ENCODE measurements at regions not wholly inside any gene's neighbourhood (a gene's known extent, or its start where the extent isn't known, plus 50 kb on each side); places are given as distances from the start of the nearest gene placed in this dataset.

DNA sequence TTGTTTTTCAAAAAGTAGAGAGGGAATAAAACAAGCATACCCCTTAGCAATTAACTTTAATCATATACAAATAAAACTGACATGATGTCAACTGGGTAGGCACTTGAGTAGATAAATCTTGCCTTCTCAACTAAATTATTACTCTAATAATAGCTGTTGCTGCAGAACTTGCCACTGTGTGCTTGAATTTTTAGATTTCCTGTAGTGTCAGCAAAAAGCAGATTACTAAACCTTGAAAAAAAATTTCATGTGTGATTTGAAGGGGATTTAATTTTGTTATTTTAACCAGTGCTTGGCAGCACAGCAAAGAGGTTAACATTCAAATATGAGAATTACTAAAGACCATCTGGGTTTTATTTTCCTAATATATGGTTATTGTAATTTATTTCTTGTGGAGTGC, 438.3 kb upstream of the SPANXN1 start:
- TF ChIP-seq FOXM1 (IDR thresholded peaks at IDR 0.05; ENCODE audit: borderline replicate concordance, low read depth) (no peak), YY1 (IDR thresholded peaks at IDR 0.05; ENCODE audit: low read depth) (no peak)
- TF ChIP-seq, protein P1, sequence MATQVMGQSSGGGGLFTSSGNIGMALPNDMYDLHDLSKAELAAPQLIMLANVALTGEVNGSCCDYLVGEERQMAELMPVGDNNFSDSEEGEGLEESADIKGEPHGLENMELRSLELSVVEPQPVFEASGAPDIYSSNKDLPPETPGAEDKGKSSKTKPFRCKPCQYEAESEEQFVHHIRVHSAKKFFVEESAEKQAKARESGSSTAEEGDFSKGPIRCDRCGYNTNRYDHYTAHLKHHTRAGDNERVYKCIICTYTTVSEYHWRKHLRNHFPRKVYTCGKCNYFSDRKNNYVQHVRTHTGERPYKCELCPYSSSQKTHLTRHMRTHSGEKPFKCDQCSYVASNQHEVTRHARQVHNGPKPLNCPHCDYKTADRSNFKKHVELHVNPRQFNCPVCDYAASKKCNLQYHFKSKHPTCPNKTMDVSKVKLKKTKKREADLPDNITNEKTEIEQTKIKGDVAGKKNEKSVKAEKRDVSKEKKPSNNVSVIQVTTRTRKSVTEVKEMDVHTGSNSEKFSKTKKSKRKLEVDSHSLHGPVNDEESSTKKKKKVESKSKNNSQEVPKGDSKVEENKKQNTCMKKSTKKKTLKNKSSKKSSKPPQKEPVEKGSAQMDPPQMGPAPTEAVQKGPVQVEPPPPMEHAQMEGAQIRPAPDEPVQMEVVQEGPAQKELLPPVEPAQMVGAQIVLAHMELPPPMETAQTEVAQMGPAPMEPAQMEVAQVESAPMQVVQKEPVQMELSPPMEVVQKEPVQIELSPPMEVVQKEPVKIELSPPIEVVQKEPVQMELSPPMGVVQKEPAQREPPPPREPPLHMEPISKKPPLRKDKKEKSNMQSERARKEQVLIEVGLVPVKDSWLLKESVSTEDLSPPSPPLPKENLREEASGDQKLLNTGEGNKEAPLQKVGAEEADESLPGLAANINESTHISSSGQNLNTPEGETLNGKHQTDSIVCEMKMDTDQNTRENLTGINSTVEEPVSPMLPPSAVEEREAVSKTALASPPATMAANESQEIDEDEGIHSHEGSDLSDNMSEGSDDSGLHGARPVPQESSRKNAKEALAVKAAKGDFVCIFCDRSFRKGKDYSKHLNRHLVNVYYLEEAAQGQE (IDR thresholded peaks at IDR 0.05; ENCODE audit: low read depth) = no peak

Data from Ishikawa (cell line).